Nephron progenitor cell (in vitro differentiated cells): ENCODE measurements at regions not wholly inside any gene's neighbourhood (a gene's known extent, or its start where the extent isn't known, plus 50 kb on each side); places are given as distances from the start of the nearest gene placed in this dataset.

Experiments used
- DNase-seq: peaks from one replicate; pipeline ENCODE4 v3.0.0; 2021
- H3K27ac Mint-ChIP-seq: 2 replicates; pipeline ENCODE4 v1.8.0; 2021; ENCODE audit warnings: mild to moderate bottlenecking, moderate library complexity, mixed read lengths
- H3K27me3 Mint-ChIP-seq: 2 replicates; pipeline ENCODE4 v1.8.0; 2021; ENCODE audit warnings: mild to moderate bottlenecking, low read depth, mixed read lengths; ENCODE audit not compliant: poor library complexity
- H3K36me3 Mint-ChIP-seq: 2 replicates; pipeline ENCODE4 v1.8.0; 2021; ENCODE audit warnings: low read depth, mixed read lengths
- H3K4me1 Mint-ChIP-seq: 2 replicates; pipeline ENCODE4 v1.8.0; 2021; ENCODE audit warnings: mixed read lengths
- H3K4me3 Mint-ChIP-seq: 2 replicates; pipeline ENCODE4 v1.8.0; 2021; ENCODE audit warnings: mild to moderate bottlenecking, moderate library complexity, mixed read lengths
- H3K9me3 Mint-ChIP-seq: 2 replicates; pipeline ENCODE4 v1.8.0; 2021; ENCODE audit warnings: mild to moderate bottlenecking, moderate library complexity, mixed read lengths
- TF ChIP-seq, protein P1 (sequence below): fragments of 200-600 bp; sonication (generic); IDR thresholded peaks from 2 replicates; pipeline ENCODE4 v1.5.0; 2021; ENCODE audit warnings: antibody characterized with exemption

DNA sequence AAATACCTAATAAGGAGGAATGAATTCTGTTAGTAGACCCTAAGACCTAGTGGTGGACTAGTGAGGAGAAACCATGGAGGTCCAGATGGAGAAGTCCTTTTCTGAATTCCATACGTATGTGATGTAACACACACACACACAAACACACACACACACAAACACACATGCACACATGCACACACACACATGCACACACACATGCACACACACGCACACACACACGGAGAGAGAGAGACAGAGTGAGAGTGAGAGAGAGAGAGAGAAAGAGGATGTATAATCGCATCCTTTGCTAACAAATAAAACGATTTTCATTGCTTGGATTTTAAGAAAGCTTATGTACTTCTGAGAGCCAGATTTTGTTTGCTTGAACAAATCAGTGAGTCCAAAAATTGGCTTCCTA, 132.6 kb upstream of the CEP162 start:
- Mint-ChIP-seq H3K9me3 (peaks cover 10% of the 10 kb centered on the region), H3K4me1 (no peaks in the 10 kb centered on the region), H3K27ac (no peak overlapping the region), H3K36me3 (no peaks in the 10 kb centered on the region), H3K4me3 (no peak overlapping the region), H3K27me3 (peaks cover 7% of the 10 kb centered on the region)
- TF ChIP-seq, protein P1, sequence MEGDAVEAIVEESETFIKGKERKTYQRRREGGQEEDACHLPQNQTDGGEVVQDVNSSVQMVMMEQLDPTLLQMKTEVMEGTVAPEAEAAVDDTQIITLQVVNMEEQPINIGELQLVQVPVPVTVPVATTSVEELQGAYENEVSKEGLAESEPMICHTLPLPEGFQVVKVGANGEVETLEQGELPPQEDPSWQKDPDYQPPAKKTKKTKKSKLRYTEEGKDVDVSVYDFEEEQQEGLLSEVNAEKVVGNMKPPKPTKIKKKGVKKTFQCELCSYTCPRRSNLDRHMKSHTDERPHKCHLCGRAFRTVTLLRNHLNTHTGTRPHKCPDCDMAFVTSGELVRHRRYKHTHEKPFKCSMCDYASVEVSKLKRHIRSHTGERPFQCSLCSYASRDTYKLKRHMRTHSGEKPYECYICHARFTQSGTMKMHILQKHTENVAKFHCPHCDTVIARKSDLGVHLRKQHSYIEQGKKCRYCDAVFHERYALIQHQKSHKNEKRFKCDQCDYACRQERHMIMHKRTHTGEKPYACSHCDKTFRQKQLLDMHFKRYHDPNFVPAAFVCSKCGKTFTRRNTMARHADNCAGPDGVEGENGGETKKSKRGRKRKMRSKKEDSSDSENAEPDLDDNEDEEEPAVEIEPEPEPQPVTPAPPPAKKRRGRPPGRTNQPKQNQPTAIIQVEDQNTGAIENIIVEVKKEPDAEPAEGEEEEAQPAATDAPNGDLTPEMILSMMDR: no peak
- no peak for DNase-seq

DNA sequence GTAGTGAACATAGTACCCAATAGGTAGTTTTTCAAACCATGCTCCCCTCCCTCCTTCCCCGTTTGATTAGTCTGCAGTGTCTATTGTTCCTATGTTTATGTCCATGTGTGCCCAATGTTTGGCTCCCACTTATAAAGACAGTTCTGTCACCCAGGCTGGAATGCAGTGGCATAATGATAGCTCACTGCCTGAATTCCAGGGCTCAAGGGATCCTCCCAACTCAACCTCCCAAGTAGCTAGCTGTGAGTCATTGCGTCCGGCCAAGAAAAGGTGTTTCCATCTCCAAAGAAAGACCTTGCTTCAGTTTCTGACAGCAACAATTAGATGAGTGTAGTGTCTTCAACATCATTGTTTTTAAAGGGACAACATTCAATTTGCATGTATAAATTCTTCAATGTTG, 131.1 kb upstream of the CEP162 start:
- Mint-ChIP-seq H3K27ac (no peak overlapping the region), H3K4me3 (no peak overlapping the region), H3K9me3 (peaks cover 10% of the 10 kb centered on the region), H3K27me3 (peaks cover 7% of the 10 kb centered on the region), H3K4me1 (no peaks in the 10 kb centered on the region), H3K36me3 (no peaks in the 10 kb centered on the region)
- TF ChIP-seq, protein P1: no peak
- no peak for DNase-seq

DNA sequence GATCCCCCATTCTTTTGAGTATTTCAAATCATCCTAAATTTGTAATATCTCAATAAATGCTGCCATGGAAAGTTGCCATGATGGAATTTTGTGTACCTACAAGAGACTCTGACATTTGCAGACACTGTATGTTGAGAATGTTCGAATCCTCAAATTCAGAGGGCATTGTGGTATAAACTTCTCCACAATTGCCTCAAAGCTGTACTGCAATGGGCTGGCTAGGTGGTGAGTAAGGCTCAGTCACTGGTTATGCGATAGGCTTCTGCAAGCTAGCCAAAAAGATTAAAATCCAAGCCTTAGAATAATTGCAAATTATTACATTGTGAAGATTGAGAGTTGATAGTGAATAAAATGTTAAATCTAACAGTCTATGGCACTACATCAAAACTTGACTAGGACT, 130.2 kb upstream of the CEP162 start:
- H3K36me3 Mint-ChIP-seq: no peaks in the 10 kb centered on the region

DNA sequence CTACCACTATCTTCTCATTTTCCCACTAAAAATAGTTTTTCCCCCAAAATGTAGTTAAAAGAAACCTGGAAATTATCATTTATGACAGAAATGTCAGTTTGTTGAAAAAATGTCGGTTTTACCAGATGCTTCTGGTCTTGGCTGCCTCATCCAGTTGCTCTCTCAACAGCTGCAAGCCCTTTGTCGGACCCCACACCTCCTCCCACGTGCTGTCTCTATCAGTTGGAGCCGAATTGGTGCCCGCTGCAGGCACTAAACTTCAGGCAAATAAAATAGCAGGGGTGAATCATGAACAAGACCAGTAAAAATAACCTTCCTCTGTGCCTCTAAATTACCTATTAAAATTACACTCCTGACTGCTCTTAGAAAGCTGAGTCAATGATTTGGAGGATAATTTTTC, 129.5 kb upstream of the CEP162 start:
- H3K27ac Mint-ChIP-seq: no peak overlapping the region
- no peaks in the 10 kb centered on the region for H3K4me1 Mint-ChIP-seq
- H3K36me3 Mint-ChIP-seq: no peaks in the 10 kb centered on the region
- H3K27me3 Mint-ChIP-seq: peaks cover 7% of the 10 kb centered on the region
- DNase-seq: no peak
- H3K9me3 Mint-ChIP-seq: peaks cover 10% of the 10 kb centered on the region
- no peak overlapping the region for H3K4me3 Mint-ChIP-seq
- TF ChIP-seq, protein P1: no peak

More for the DNA sequence above, 130.2 kb upstream of the CEP162 start:
- Mint-ChIP-seq H3K4me1 (no peaks in the 10 kb centered on the region), H3K9me3 (peaks cover 10% of the 10 kb centered on the region), H3K27ac (no peak overlapping the region), H3K4me3 (no peak overlapping the region), H3K27me3 (peaks cover 7% of the 10 kb centered on the region)
- TF ChIP-seq, protein P1: no peak
- DNase-seq: no peak

DNA sequence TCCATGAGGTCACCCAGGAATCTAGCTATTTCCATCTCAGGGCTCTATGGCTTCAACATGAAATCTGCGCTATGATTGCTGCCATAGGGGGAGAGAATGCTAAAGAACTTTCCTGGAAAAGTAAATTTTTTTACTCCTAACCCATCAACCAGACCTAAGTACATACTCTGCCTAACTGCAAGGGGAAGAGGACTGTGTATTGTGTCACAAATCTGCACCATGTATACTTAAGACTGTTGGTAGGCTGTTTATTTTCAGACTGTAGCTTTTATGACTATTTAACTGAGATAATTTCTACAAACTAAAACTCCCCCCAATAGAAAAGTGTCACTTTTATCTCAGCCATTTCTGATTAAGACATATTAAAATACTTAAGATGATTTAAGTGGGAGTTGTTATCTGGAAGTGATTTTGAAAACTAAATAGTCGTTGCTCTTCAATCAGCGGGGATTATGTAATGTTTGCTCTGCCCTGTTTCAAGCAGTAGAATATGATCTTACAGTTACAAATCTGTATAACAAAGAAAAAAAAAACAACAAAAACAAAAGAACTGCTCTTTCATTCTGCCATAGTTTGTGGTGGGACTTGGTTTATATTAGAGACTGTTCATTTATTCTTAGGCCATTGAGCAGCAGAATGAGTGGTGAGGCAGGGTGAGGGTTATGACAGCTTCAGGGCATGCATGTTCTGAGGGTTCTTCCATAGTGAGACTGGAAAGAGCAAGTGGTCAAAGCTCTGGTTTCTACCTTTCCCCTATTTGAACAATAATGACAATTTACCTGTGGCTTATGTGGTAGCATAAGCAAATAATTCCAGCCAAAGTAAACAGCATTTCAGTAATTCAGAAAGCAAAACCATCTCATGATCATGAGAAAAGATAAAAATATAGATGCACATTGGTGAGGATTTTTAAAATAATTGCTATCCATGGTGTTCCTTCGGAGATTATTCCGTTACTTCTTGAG, 126.3 kb upstream of the CEP162 start:
- Mint-ChIP-seq H3K36me3 (no peaks in the 10 kb centered on the region), H3K9me3 (peaks cover 10% of the 10 kb centered on the region), H3K27ac (no peak overlapping the region), H3K27me3 (peaks cover 3% of the 10 kb centered on the region), H3K4me1 (peaks cover 9% of the 10 kb centered on the region), H3K4me3 (no peak overlapping the region)
- no peak for DNase-seq
- TF ChIP-seq, protein P1: no peak

DNA sequence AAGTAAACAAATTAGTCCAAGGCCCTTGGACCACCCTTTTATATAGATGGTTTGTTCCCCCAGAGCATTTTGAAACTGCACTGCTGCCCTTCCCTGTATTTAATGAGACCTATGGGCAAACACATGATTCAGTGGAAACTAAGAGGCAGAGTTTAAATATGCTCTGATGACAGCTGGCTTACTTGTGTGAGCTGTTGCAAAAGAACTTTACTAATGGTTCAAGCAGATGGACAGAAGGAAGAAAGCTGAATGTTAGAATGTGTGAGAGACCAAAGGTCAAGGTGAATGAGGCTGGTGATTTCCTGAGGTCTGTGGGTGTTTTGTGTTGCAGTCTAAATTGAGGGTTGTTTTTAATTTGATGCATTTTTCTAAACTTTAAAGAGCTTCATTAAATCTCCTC, 123.0 kb upstream of the CEP162 start:
- Mint-ChIP-seq H3K4me3 (no peak overlapping the region), H3K9me3 (peaks cover 4% of the 10 kb centered on the region), H3K36me3 (no peaks in the 10 kb centered on the region), H3K4me1 (peaks cover 9% of the 10 kb centered on the region), H3K27me3 (peaks cover 8% of the 10 kb centered on the region), H3K27ac (no peak overlapping the region)
- DNase-seq: no peak
- TF ChIP-seq, protein P1: no peak
